Activated CD4-positive, alpha-beta T cell treated with anti-CD3 and anti-CD28 coated beads, Interleukin-2, amount 50 U/mL, for 16 hours (primary cell): ENCODE measurements at regions not wholly inside any gene's neighbourhood (a gene's known extent, or its start where the extent isn't known, plus 50 kb on each side); places are given as distances from the start of the nearest gene placed in this dataset.

Experiments used
- DNase-seq: peaks from one replicate; pipeline ENCODE4 v3.0.0-alpha.2; 2020

- DNase-seq, result no peak
These were observed 217.1 kb upstream of the PFKP start for GRCh38 chr10:2850202-2850601.

DNA sequence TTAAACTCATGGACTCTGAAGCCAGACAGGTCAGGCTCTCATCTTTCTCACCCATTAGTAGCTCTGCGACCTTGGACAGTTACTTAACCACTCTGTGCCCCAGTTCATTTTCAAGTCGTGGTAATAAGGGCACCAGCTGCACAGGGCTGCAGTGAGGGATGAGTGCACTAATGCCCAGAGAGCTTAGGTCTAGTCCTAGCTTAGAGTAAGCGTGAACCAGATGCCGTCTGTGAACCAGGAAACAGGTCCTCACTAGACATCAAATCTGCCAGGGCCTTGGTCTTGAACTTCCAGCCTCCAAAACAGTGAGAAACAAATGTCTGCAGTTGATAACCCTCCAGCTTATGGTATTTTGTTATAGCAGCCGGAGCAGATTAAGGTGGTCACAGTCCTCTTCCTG is 222.4 kb upstream of the PFKP start:
- no peak for DNase-seq

DNA sequence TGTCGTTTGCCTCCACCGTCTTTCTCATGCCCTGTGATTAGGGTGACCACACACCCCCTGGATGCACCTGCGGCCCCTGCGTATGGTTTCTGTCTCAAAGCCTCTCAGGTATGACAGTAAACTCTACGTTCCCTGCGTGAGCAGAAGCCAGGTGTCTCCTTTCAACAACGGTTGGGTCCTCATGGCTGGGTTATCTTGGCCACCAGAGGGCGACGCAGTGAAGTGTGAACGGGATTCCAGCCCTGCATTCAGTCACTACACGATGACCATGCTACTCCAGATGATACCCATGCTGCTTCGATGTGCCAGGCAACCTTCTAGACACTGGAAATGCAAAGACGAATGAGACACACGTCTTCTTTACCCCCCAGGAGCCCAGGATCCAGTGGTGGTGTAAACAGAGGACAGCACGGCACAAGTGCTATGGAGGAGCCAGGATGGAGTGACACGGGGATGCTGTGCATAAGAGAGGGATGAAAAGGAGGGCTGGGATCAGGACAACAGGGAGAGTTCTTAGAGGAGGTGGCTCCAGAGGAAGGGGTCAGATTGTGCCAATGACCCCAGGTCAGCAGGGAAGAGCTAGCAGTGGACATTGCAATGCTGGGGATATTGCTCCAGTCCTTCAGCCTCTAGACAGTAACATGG is 228.1 kb upstream of the PFKP start:
- DNase-seq, result peak; percentile 41

DNA sequence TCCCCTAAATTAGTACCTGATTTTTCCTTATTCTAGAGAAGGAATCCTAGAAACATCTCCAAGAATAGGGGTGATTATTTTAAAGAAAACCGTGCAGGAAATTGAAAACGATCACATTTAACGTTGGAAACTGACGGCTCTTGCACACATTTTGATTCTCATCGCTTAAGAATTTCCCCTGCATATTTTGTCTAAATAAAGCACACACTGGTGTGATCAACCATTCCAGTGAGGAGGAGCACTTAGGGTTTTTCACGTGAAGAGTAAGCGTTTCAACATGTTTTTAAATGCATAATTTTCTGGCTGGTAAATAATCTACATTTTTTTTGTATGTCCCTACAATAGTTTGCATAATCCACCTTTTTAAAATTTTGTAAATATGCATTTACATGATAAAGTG is 229.7 kb upstream of the PFKP start:
- DNase-seq, result no peak

GRCh38 chr10:2836921-2837662 is 230.3 kb upstream of the PFKP start:
- no peak for DNase-seq

GRCh38 chr10:2834214-2834613 is 233.1 kb upstream of the PFKP start:
- DNase-seq, result no peak

- no peak for DNase-seq
These were observed 235.8 kb upstream of the PFKP start for GRCh38 chr10:2831509-2831908.

- no peak for DNase-seq
These were observed 238.6 kb upstream of the PFKP start for GRCh38 chr10:2828741-2829140.

GRCh38 chr10:2826675-2827074 is 240.7 kb upstream of the PFKP start:
- no peak for DNase-seq

DNA sequence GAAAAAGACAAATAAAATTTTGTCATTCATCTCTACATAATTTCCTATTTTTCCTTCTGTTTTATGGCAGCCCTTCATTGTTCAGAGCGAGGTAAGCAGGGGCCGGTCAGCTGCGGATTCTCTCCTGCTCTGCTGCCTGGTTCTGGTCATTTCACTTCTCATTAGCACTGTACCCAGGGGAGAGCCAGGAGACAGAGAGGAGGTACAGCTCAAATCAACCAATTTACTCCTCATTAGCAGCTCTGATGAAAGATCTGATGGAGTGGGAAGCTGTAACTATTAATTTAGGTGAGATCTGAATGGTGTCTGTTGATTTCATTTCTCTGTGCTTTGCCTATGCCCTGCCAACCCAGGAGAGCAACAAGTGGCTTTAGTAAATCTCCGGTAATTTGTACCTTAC is 241.5 kb upstream of the PFKP start:
- no peak for DNase-seq

GRCh38 chr10:2817940-2818636 is 249.3 kb upstream of the PFKP start:
- DNase-seq, result no peak

DNA sequence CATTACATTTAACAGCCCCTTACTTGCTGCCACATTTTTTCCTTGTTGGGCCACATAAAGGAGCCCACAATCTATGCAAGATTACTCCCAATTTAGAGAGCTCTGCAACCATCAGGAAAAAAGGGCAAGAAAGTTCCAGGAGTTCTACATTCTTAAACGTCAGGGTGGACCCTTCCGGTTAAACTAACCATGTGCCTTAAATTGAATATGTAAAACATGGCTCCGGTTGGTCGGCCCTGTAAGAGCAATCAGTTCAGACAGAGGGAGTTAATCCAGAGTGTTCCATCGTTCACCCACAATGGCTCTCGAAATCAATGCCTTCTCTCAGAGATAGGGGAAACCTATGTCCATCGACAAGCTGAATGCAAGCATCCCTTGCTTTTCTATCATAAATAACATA is 253.7 kb upstream of the PFKP start:
- no peak for DNase-seq

- DNase-seq, result no peak
These were observed 254.1 kb upstream of the PFKP start for GRCh38 chr10:2813286-2813685.

DNA sequence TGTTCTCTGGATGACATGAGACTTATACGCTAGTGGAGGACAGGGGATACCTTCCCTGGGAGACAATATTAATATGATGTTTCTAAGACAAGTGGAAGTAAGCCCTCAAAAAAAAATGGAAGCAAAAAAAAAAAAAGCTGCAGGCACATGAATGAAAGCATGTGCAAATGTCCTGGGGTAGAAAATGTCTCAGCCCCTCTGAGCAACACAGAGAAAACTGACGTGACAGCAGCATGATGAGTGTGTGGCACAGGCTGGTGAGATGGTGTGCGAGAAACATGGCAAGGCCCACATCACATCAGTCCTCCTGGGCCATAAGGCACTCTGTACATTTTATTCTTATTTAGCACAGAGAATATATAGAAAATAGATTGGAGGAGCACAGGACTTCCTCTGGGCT is 254.7 kb upstream of the PFKP start:
- DNase-seq, result no peak

GRCh38 chr10:2800178-2800577 is 267.2 kb upstream of the PFKP start:
- no peak for DNase-seq

DNA sequence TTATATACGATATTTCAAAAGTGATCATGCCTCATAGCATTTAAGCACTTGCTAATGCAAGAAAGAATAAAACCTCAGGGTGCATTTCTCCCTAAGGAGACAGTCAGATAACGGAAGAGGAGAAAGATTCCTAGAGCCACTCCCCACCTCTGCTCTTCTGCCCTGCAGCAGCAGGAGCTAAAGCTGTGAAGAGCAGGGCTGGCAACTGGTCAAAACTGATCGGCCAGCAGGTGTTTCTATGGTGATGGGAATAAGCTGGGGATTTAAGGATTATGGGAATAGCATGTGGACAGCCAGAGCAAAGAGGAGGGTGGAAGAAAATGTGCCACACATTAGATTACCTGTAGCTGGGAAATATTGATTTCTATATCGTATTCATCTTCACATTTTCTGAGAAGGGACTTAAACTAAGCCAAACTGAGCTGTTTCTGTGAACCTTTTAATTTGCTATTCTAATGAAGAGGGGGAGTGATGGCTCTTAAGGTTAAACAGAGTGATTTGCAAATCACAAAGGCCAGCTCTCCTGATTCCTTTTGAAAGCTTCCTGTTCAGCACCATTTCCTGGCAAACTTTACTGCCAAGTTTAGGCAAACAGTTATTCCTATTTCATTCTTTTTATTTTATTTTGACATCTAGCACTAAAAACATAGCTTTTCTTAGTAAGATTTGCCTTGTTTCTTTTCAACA is 268.9 kb upstream of the PFKP start:
- DNase-seq, result no peak

- DNase-seq, result peak; percentile 68
These were observed 275.4 kb upstream of the PFKP start for GRCh38 chr10:2791774-2792443.

- DNase-seq, result no peak
These were observed 276.8 kb upstream of the PFKP start for GRCh38 chr10:2790396-2791188.

- no peak for DNase-seq
These were observed 281.1 kb upstream of the PFKP start for GRCh38 chr10:2786251-2786650.

- no peak for DNase-seq
These were observed 282.6 kb upstream of the PFKP start for GRCh38 chr10:2784766-2785165.

- DNase-seq, result no peak
These were observed 284.4 kb upstream of the PFKP start for GRCh38 chr10:2782950-2783349.

DNA sequence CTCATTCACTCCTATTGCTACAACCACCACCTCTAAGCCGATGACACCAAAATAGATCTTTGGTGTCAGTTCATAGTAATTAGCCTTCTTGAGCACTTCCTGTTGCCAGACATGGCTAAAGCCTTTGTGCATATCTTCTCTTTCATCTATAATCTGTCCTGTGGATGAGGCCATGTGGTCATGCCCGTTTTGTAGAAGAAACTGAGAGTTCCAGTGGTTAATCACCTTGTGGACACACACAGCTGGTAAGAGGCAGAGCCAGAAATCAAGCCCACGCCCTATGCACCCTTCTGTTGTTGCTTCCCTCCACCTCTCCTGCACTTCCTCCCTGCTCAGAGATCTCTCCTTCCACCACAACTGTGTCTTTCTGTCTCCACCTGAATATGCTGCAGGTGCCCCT is 285.1 kb upstream of the PFKP start:
- no peak for DNase-seq
